H1 (cell line): ENCODE measurements at regions not wholly inside any gene's neighbourhood (a gene's known extent, or its start where the extent isn't known, plus 50 kb on each side); places are given as distances from the start of the nearest gene placed in this dataset.

Experiments used
- CREB1 ChIP-seq: IDR thresholded peaks from 2 replicates; pipeline ENCODE4 v1.6.1; 2012; ENCODE audit warnings: inconsistent platforms
- CTBP2 ChIP-seq: IDR thresholded peaks from 2 replicates; pipeline ENCODE4 v1.7.0; 2011; ENCODE audit warnings: borderline replicate concordance, mild to moderate bottlenecking, moderate library complexity, mixed read lengths, low read length; ENCODE audit not compliant: insufficient read depth, insufficient read length
- KDM4A ChIP-seq: IDR thresholded peaks from one replicate; pipeline ENCODE4 v1.7.1; 2012; ENCODE audit warnings: low read depth, mild to moderate bottlenecking, moderate library complexity, low read length, inconsistent platforms; ENCODE audit not compliant: severe bottlenecking
- RBBP5 ChIP-seq: IDR thresholded peaks from 2 replicates; pipeline ENCODE4 v1.7.1; 2012; ENCODE audit warnings: low read depth, mild to moderate bottlenecking, inconsistent platforms, low read length, moderate library complexity, borderline replicate concordance
- TEAD4 ChIP-seq: IDR thresholded peaks from 2 replicates; pipeline ENCODE4 v1.6.1; 2012; ENCODE audit warnings: low read depth, low read length, inconsistent platforms, mixed read lengths
- TF ChIP-seq, protein P1 (sequence below), 3 experiments: IDR thresholded peaks; 1 replicate in 2 of 3; 2 replicates in 1 of 3; pipeline versions ENCODE4 v1.5.1 to v1.6.1; 2011; ENCODE audit warnings: low read length in 3 of 3, mild to moderate bottlenecking in 3 of 3, inconsistent platforms in 2 of 3, low read depth in 1 of 3, moderate library complexity in 1 of 3; ENCODE audit not compliant: insufficient read depth in 1 of 3; ENCODE audit errors: control extremely low read depth in 1 of 3

- TF ChIP-seq, protein P1, sequence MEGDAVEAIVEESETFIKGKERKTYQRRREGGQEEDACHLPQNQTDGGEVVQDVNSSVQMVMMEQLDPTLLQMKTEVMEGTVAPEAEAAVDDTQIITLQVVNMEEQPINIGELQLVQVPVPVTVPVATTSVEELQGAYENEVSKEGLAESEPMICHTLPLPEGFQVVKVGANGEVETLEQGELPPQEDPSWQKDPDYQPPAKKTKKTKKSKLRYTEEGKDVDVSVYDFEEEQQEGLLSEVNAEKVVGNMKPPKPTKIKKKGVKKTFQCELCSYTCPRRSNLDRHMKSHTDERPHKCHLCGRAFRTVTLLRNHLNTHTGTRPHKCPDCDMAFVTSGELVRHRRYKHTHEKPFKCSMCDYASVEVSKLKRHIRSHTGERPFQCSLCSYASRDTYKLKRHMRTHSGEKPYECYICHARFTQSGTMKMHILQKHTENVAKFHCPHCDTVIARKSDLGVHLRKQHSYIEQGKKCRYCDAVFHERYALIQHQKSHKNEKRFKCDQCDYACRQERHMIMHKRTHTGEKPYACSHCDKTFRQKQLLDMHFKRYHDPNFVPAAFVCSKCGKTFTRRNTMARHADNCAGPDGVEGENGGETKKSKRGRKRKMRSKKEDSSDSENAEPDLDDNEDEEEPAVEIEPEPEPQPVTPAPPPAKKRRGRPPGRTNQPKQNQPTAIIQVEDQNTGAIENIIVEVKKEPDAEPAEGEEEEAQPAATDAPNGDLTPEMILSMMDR (IDR thresholded peaks at IDR 0.05; ENCODE audit: control extremely low read depth in 1 of 3, insufficient read depth in 1 of 3, low read depth in 1 of 3, low read length in 3 of 3), result no peak
- TF ChIP-seq CTBP2 (no peak), TEAD4 (no peak), CREB1 (no peak), KDM4A (no peak), RBBP5 (no peak)
These were observed 242.1 kb upstream of the DYNLRB2 start (continued) for GRCh38 chr16:80298676-80299075.
